ENCODE measurements at regions not wholly inside any gene's neighbourhood (a gene's known extent, or its start where the extent isn't known, plus 50 kb on each side); places are given as distances from the start of the nearest gene placed in this dataset.

DNA sequence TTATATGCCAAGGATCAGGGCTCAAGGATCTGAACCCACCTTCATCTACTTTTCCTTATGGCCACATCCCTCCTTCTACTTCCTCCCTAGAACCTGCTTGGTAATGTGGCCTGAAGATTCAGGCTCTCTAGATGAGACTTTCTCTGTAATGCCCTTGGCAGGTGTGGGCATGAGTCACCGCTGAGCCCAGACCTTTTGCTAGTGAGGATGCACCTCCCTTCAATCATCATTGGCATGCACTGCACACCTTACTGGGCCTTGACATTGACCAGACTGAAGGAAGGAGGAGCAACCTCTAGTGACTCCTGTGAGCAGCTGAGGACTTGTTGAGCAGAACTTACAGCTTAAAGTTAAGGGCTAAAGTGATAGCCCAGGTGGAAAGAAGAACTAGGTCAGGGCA is 405.3 kb downstream of the MAFB start:
- H3K27ac ChIP-seq: no peak overlapping the region
- TF ChIP-seq, protein P1, sequence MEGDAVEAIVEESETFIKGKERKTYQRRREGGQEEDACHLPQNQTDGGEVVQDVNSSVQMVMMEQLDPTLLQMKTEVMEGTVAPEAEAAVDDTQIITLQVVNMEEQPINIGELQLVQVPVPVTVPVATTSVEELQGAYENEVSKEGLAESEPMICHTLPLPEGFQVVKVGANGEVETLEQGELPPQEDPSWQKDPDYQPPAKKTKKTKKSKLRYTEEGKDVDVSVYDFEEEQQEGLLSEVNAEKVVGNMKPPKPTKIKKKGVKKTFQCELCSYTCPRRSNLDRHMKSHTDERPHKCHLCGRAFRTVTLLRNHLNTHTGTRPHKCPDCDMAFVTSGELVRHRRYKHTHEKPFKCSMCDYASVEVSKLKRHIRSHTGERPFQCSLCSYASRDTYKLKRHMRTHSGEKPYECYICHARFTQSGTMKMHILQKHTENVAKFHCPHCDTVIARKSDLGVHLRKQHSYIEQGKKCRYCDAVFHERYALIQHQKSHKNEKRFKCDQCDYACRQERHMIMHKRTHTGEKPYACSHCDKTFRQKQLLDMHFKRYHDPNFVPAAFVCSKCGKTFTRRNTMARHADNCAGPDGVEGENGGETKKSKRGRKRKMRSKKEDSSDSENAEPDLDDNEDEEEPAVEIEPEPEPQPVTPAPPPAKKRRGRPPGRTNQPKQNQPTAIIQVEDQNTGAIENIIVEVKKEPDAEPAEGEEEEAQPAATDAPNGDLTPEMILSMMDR (conservative IDR thresholded peaks at IDR 0.05): no peak

DNA sequence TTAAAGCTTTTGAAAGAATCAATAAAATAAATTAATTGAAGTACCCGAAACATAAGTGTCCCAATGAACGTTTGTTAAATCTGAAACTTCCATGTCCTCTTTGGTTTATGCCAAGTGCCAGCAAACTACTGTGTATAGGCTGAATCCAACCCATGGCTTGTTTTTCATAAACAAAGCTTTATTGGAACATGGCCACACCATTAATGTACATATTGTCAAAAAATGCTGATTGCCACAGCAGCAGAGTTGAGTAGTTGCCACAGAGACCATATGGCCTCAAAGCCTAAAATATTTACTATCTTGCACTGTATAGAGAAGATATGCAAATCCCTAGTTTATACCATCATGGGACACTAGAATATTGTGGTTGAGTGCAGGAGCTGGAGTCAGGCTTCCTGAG is 406.1 kb downstream of the MAFB start:
- H3K27ac ChIP-seq: no peak overlapping the region
- TF ChIP-seq, protein P1 (conservative IDR thresholded peaks at IDR 0.05): no peak

DNA sequence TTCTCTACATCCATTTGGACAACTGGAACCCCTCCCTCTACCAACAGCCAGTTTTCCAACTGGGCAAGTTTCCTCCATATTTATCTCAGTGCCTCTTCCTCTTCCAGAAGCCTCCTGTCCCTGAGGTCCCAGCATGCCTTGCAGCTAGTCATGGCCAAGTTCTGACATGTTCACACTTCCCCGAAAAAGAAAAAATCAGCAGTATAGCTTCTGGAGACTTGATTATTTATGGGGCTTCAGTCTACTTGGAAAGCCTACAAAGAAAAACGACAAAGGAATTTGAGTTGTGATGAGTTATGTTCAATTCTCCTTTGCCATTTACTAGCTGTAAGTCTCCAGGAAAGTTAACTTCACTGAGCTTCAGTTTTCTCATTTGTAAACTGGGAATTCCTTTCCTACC is 406.5 kb downstream of the MAFB start:
- TF ChIP-seq, protein P1 (conservative IDR thresholded peaks at IDR 0.05): no peak
- no peak overlapping the region for H3K27ac ChIP-seq

DNA sequence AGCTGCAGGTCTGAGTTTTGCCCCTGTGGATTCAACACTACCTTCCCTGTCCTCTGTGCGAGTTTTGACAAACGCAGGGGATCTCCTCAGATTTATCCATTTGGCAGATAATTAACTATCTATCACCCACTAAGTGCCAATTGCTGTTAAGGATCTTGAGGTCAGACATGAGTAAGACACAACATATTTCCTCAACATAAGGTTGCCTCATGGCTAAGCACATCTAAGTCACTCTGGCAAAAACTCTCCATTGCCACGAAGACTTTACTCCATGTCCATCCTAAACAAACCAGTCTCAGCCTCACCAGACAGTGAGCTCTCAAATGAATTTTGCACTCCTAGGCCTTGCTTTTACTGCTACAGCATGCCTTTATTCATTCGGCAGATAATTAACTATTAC is 408.4 kb downstream of the MAFB start:
- no peak overlapping the region for H3K27ac ChIP-seq
- TF ChIP-seq, protein P1 (conservative IDR thresholded peaks at IDR 0.05): no peak

DNA sequence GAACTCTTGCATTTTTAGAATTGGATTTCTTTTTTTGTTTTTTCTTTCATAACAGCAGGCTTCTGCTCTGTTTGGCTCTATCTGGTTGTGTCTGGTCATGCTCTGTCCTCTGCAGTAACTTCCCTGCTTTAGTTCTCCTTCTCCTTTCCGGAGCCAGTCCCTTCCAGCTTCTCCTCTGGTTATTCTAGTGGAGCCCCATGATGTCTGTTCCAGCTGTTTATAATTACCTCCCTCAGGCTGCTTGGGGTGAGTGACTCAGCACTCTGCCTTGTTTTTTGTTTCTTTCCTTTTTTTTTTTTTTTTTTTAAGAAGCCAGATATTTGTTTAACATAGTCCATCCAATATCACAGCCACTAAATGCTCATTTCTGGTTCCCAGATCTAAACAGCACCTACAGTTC is 409.6 kb downstream of the MAFB start:
- TF ChIP-seq, protein P1 (conservative IDR thresholded peaks at IDR 0.05): no peak
- H3K27ac ChIP-seq: no peak overlapping the region

DNA sequence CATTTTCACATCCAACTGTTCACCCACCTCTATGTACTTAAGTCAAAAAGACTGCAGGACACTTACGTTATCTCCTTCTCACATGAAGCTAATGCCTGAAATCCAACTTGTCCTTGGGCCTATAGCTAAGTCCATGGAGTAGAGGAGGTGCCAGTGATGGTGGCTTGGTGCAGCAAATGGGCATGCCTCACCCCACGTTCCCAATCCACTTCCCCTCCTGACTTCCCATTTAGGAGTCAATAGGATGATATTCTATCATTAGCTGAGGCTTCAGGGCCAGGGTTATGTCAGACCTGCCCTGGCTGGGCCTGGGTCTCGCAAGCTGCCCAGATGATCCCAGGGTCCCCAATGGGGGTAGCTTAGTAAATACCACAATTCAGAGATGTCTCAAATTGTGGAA is 410.4 kb downstream of the MAFB start:
- TF ChIP-seq, protein P1 (conservative IDR thresholded peaks at IDR 0.05): no peak
- H3K27ac ChIP-seq: no peak overlapping the region

DNA sequence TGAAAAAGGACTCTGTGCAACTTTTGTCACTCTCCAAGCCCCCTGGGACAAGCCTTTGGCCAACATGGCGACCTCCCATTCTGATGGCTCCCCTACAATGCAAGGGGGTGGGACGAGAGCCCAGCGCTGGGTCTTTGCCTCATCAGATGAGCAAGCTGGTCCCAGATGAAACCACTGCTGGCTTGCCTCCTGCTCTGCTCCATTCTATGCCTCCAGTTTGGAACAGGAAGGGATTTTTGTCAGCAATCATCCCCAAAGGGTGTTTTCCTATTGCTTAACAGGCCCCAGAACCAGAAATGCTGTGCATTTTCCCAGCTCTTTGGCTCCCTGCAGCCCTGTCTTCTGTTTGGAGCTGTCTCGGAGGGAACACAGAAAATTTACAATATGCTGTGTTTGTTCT is 412.7 kb downstream of the MAFB start:
- no peak overlapping the region for H3K27ac ChIP-seq
- TF ChIP-seq, protein P1 (conservative IDR thresholded peaks at IDR 0.05): no peak

DNA sequence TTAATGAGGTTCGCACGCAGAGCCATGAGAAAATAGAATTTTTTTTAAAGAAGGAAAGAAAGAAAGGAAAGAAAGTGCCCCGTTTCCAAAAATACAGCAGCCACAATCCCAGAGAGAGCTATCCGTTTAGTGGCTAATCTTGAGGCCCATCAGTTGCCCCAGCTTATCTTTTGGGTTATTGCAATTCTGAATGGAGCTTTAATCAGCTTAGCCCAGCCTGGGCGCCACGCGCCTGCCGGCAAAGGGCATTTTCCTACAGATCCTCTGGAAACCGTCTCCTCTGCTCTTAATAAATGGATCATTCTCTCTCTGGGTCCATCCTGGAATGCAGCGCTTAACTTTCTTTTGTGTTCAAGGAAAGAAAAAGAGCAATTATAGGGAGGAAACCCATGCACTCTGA is 413.3 kb downstream of the MAFB start:
- no peak overlapping the region for H3K27ac ChIP-seq
- TF ChIP-seq, protein P1 (conservative IDR thresholded peaks at IDR 0.05): no peak

Data from VCaP (cell line).